PC-9 (cell line): ENCODE measurements at regions not wholly inside any gene's neighbourhood (a gene's known extent, or its start where the extent isn't known, plus 50 kb on each side); places are given as distances from the start of the nearest gene placed in this dataset.

Experiments used
- EZH2 ChIP-seq: fragments of 200-600 bp; sonication (generic); IDR thresholded peaks from 2 replicates; pipeline ENCODE4 v1.8.0; 2017; ENCODE audit warnings: antibody characterized with exemption, low read depth
- TF ChIP-seq, protein P1 (sequence below): fragments of 200-600 bp; sonication (generic); conservative IDR thresholded peaks from 2 replicates; pipeline ENCODE4 v1.6.1; 2017; ENCODE audit warnings: mixed run types, antibody characterized with exemption, mild to moderate bottlenecking, moderate library complexity

DNA sequence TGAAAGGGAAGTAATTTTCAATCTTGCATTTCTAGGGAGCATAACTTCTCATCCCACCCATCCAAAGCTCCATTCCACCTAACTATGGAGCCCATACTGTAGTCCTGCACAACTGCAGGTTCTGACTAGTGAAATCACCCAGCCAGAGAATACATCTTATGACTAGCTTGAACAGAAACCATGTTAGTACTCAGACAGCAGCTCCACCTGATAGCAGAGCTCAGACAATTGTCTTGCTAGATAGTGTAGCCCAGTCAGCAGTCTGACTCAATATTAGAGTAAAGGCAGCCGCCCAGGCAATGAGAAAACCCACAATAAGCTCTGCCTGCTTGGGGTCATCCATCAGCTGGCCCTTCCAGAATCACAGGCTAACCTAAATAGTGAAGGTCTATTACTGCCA, 544.7 kb upstream of the GBE1 start:
- TF ChIP-seq, protein P1, sequence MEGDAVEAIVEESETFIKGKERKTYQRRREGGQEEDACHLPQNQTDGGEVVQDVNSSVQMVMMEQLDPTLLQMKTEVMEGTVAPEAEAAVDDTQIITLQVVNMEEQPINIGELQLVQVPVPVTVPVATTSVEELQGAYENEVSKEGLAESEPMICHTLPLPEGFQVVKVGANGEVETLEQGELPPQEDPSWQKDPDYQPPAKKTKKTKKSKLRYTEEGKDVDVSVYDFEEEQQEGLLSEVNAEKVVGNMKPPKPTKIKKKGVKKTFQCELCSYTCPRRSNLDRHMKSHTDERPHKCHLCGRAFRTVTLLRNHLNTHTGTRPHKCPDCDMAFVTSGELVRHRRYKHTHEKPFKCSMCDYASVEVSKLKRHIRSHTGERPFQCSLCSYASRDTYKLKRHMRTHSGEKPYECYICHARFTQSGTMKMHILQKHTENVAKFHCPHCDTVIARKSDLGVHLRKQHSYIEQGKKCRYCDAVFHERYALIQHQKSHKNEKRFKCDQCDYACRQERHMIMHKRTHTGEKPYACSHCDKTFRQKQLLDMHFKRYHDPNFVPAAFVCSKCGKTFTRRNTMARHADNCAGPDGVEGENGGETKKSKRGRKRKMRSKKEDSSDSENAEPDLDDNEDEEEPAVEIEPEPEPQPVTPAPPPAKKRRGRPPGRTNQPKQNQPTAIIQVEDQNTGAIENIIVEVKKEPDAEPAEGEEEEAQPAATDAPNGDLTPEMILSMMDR: no peak
- no peak for TF ChIP-seq EZH2
